OCI-LY7 (cell line): ENCODE measurements at regions not wholly inside any gene's neighbourhood (a gene's known extent, or its start where the extent isn't known, plus 50 kb on each side); places are given as distances from the start of the nearest gene placed in this dataset.

Source experiments
- EZH2phosphoT487 ChIP-seq: fragments of 200-600 bp; sonication (generic); IDR thresholded peaks from 2 replicates; pipeline ENCODE4 v1.6.1; 2018; ENCODE audit warnings: low read depth, borderline replicate concordance, mild to moderate bottlenecking, mixed run types, antibody characterized with exemption, low read length, moderate library complexity, mixed read lengths
- TF ChIP-seq, protein P1 (sequence below): fragments of 200-600 bp; sonication (generic); conservative IDR thresholded peaks from 2 replicates; pipeline ENCODE4 v1.5.1; 2014; ENCODE audit warnings: mild to moderate bottlenecking, antibody characterized with exemption, low read length, moderate library complexity, mixed read lengths

GRCh38 chr2:45250176-45250575 lies 240.9 kb upstream of the SIX2 start:
- TF ChIP-seq, protein P1, sequence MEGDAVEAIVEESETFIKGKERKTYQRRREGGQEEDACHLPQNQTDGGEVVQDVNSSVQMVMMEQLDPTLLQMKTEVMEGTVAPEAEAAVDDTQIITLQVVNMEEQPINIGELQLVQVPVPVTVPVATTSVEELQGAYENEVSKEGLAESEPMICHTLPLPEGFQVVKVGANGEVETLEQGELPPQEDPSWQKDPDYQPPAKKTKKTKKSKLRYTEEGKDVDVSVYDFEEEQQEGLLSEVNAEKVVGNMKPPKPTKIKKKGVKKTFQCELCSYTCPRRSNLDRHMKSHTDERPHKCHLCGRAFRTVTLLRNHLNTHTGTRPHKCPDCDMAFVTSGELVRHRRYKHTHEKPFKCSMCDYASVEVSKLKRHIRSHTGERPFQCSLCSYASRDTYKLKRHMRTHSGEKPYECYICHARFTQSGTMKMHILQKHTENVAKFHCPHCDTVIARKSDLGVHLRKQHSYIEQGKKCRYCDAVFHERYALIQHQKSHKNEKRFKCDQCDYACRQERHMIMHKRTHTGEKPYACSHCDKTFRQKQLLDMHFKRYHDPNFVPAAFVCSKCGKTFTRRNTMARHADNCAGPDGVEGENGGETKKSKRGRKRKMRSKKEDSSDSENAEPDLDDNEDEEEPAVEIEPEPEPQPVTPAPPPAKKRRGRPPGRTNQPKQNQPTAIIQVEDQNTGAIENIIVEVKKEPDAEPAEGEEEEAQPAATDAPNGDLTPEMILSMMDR, result no peak
- TF ChIP-seq EZH2phosphoT487, result no peak
